GM20000 (cell line): ENCODE measurements at regions not wholly inside any gene's neighbourhood (a gene's known extent, or its start where the extent isn't known, plus 50 kb on each side); places are given as distances from the start of the nearest gene placed in this dataset.
"Not testable (repeated sequence)": the region's sequence is repeated elsewhere in the genome, so short reads cannot be mapped to it uniquely, and the experiment has no call there.

Source experiments
- DNase-seq: peaks from one replicate; pipeline ENCODE4 v3.0.0; 2012; ENCODE audit warnings: low spot score
- TF ChIP-seq, protein P1 (sequence below): IDR thresholded peaks from 2 replicates; pipeline ENCODE4 v1.5.1; 2012; ENCODE audit warnings: mild to moderate bottlenecking, control low read depth; ENCODE audit errors: extremely low read depth, missing control alignments

DNA sequence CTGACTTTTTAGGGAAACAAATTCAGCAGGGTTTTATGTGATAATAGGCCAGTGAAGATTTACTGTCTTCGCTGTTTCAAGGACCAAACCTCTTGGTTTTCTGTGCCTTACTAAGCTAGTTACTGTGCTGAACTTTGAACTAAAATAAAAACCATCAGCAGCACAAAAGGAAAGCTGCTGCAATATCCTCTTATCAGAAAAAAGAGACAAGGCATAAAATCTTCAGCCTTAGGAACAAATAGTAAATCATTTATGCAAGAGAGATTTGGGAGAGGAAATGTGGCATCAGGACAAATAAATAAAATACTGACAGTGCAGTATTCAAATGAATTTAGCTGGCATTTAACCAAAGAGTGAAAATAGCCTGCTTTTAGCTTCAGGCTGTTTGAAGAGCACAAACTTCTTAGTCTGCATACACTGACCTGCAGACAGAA is 64.1 kb upstream of the EHBP1 start:
- no peak for DNase-seq
- TF ChIP-seq, protein P1, sequence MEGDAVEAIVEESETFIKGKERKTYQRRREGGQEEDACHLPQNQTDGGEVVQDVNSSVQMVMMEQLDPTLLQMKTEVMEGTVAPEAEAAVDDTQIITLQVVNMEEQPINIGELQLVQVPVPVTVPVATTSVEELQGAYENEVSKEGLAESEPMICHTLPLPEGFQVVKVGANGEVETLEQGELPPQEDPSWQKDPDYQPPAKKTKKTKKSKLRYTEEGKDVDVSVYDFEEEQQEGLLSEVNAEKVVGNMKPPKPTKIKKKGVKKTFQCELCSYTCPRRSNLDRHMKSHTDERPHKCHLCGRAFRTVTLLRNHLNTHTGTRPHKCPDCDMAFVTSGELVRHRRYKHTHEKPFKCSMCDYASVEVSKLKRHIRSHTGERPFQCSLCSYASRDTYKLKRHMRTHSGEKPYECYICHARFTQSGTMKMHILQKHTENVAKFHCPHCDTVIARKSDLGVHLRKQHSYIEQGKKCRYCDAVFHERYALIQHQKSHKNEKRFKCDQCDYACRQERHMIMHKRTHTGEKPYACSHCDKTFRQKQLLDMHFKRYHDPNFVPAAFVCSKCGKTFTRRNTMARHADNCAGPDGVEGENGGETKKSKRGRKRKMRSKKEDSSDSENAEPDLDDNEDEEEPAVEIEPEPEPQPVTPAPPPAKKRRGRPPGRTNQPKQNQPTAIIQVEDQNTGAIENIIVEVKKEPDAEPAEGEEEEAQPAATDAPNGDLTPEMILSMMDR = no peak

DNA sequence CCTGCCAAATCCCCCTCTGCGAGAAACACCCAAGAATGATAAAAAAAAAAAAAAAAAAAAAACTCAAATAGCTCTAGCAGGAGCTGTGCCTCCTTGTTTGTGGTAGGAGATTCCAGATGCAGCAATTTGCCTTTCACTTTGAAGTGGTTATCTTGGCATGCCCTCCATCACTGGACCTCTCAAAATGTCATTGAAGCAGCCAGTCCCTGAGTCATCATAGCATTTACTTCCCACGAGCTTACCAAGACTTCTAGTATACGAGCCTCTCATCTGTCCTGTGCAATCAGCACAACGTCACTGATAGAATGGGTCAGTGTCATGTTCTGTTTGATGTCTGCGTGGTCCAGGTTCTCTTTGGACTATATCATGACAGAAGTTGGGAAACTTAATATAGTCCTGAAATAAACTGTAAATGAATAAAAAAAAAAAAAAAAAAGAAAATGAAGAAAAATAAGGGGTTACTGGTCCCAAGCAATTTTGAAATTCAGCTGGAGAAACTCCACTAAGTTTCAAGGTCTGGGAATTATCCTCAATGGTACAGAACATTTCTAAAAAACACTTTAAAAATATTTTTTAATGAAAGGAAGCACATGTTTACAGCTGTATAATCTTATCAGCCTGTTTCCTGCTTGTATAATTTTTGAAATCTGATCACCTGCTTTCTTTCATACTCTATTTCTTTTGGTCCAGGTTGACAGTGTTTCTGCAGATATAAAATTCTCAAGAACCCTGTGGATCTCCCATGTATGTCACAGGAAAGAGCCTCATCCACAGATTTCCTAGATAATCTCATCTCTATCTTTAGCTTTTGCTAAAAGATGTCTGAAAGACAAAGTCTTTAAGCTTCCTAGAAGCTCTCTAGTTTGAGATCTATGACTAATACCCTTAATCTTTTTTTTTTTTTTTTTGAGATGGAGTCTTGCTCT is 74.1 kb upstream of the EHBP1 start:
- TF ChIP-seq, protein P1 = no peak
- DNase-seq = no peak

DNA sequence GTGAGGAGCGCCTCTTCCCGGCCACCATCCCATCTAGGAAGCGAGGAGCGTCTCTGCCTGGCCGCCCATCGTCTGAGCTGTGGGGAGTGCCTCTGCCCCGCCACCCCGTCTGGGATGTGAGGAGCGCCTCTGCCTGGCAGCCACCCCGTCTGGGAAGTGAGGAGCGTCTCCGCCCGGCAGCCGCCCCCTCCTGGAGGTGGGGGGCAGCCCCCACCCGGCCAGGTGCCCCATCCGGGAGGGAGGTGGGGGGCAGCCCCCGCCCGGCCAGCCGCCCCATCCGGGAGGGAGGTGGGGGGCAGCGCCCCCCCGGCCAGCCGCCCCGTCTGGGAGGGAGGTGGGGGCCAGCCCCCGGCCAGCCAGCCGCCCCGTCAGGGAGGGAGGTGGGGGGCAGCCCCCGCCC is 75.3 kb upstream of the EHBP1 start:
- DNase-seq = not testable (repeated sequence)

DNA sequence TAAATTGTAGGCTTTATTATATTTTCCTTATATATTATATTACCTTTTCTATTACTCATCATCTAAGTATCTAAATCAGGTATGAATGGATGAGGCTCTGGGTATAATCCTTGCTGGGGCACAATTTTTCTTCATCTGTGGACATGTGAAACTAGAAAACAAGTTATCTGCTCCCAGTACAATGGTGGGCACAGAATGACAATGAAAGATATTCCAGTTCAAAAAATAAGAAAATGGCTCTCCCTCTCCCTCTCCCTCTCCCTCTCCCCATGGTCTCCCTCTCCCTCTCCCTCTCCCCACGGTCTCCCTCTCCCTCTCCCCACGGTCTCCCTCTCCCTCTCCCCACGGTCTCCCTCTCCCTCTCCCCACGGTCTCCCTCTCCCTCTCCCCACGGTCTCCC is 76.2 kb upstream of the EHBP1 start:
- DNase-seq = not testable (repeated sequence)

DNA sequence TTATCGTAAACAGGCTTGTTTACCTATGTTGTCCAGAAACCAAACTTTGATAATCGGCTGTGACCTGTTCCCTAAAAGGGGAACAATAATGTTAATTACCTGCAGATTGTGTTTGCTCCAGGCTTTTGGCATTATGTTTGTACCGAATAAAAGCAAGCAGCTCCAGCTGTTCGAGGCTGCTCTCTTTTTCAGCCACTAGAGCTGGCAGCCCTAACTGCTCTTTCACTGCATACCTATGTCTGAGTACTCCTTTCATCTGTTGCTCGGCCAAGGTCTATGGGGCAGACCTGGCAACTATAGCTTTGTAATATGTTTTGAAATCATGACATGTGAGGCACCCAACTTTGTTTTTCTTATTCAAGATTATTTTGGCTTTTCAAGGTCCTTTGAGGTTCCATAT is 77.8 kb upstream of the EHBP1 start:
- TF ChIP-seq, protein P1 = no peak
- no peak for DNase-seq

DNA sequence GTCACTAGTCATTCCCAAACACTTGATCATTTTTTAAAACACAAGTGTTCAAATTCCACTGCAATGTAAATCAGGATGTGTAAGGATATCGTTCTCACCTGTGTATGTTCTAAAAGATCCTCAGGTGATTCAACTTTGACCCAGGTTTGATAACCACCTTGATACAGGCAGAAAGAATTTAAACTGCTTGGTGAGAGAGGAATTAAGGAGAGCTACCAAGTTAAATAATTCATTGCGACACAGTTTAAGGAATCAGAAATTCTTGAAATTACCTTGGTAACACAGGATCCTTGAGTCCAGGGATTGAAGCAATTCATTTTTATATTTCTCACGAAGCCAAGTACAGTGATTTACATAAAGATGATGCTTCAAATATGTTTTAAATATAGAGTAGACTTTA is 80.7 kb upstream of the EHBP1 start:
- no peak for DNase-seq
- TF ChIP-seq, protein P1 = no peak

DNA sequence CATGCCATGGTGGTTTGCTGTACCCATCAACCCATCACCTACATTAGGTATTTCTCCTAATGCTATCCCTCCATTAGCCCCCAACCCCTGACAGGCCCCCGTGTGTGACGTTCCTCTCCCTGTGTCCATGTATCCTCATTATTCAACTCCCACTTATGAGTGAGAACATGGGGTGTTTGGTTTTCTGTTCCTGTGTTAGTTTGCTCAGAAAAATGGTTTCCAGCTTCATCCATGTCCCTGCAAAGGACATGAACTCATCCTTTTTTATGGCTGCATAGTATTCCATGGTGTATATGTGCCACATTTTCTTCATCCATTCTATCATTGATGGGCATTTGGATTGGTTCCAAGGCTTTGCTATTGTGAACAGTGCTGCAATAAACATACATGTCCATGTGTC is 89.0 kb upstream of the EHBP1 start:
- DNase-seq = not testable (repeated sequence)

DNA sequence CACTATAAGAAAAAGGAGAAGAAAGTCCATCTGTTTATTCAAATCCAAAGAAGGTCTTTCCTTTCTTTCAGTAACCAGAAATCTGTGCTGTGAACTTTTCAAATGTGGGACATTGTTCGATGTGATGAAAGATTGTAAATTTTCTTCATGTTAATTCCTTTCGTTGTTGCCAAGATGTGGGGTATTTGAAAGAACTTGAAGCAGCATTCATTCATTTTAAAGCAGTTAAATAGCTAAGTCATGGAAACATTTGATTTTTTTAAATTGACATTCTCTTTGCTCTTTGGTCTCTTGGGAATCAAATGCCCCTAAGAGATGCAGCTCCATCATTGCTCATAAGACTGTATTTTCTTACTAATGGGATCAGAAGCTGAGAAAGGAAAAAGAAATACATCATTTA is 93.7 kb upstream of the EHBP1 start:
- TF ChIP-seq, protein P1 = no peak
- DNase-seq = no peak

DNA sequence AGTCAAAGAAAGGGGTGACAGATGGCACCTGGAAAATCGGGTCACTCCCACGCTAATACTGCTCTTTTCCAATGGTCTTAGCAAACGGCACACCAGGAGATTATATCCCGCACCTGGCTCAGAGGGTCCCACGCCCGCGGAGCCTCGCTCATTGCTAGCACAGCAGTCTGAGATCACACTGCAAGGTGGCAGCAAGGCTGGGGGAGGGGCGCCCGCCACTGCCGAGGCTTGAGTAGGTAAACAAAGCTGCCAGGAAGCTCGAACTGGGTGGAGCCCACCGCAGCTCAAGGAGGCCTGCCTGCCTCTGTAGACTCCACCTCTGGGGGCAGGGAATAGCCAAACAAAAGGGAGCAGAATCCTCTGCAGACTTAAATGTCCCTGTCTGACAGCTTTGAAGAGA is 99.5 kb upstream of the TMEM17 start:
- not testable (repeated sequence) for DNase-seq
